HEK293T (cell line): ENCODE measurements at regions not wholly inside any gene's neighbourhood (a gene's known extent, or its start where the extent isn't known, plus 50 kb on each side); places are given as distances from the start of the nearest gene placed in this dataset.

Experiments used
- NFRKB ChIP-seq: fragments of 450-650 bp; IDR thresholded peaks from 2 replicates; pipeline ENCODE4 v1.6.1; 2016; ENCODE audit warnings: mild to moderate bottlenecking, moderate library complexity
- SP1 ChIP-seq: fragments of 450-650 bp; IDR thresholded peaks from 2 replicates; pipeline ENCODE4 v1.6.1; 2017
- ZNF384 ChIP-seq: fragments of 450-650 bp; IDR thresholded peaks from 2 replicates; pipeline ENCODE4 v1.6.1; 2016

- TF ChIP-seq NFRKB = no peak
- TF ChIP-seq ZNF384 = no peak
- no peak for TF ChIP-seq SP1
Observed at GRCh38 chr9:81387360-81388106, 301.8 kb downstream of the TLE1 start.
